Colonic mucosa (tissue), 4 donors: ENCODE measurements at regions not wholly inside any gene's neighbourhood (a gene's known extent, or its start where the extent isn't known, plus 50 kb on each side); places are given as distances from the start of the nearest gene placed in this dataset.

Experiments used
- DNase-seq: peaks from one replicate; pipeline ENCODE4 v3.0.0-alpha.2; 2020
- H3K27ac ChIP-seq: fragments of 200-600 bp; one replicate; pipeline ENCODE4 v1.8.0; 2021
- H3K27me3 ChIP-seq: fragments of 200-600 bp; one replicate; pipeline ENCODE4 v1.8.0; 2021
- H3K36me3 ChIP-seq: fragments of 200-600 bp; one replicate; pipeline ENCODE4 v1.8.0; 2021
- H3K4me1 ChIP-seq: fragments of 200-600 bp; one replicate; pipeline ENCODE4 v1.8.0; 2021; ENCODE audit warnings: mild to moderate bottlenecking
- H3K4me3 ChIP-seq: fragments of 200-600 bp; one replicate; pipeline ENCODE4 v1.8.0; 2021
- H3K9ac ChIP-seq, 2 donors: one replicate each; pipeline ENCODE4 v1.7.0; 2013; ENCODE audit warnings: control low read depth in 2 of 2, low read depth in 2 of 2, low read length in 2 of 2
- H3K9me3 ChIP-seq: fragments of 200-600 bp; one replicate; pipeline ENCODE4 v1.8.0; 2021
- intact Hi-C: fragments of 100-400 bp; cut with DNase I; formaldehyde crosslinking; loops from one replicate; pipeline ENCODE4 v1.14.1; 2022
- TF ChIP-seq, protein P1 (sequence below): fragments of 200-600 bp; IDR thresholded peaks from one replicate; pipeline ENCODE4 v1.8.0; 2022; ENCODE audit warnings: antibody characterized with exemption, mild to moderate bottlenecking
- donor health status: healthy.
- donor health status: DM: no; HTN: no; CAD: no.
- donor health status: DM: no; HTN: no; CAD: no.

GRCh38 chr2:198309673-198310280 is 505.4 kb downstream of the PLCL1 start:
- Histone ChIP-seq H3K9me3 (no peaks in the 10 kb centered on the region), H3K27me3 (no peaks in the 10 kb centered on the region), H3K4me3 (no peak overlapping the region), H3K27ac (no peak overlapping the region), H3K9ac (no peak overlapping the region), H3K36me3 (no peaks in the 10 kb centered on the region), H3K4me1 (peaks cover 4% of the 10 kb centered on the region)
- DNase-seq: peak; percentile 82
- TF ChIP-seq, protein P1, sequence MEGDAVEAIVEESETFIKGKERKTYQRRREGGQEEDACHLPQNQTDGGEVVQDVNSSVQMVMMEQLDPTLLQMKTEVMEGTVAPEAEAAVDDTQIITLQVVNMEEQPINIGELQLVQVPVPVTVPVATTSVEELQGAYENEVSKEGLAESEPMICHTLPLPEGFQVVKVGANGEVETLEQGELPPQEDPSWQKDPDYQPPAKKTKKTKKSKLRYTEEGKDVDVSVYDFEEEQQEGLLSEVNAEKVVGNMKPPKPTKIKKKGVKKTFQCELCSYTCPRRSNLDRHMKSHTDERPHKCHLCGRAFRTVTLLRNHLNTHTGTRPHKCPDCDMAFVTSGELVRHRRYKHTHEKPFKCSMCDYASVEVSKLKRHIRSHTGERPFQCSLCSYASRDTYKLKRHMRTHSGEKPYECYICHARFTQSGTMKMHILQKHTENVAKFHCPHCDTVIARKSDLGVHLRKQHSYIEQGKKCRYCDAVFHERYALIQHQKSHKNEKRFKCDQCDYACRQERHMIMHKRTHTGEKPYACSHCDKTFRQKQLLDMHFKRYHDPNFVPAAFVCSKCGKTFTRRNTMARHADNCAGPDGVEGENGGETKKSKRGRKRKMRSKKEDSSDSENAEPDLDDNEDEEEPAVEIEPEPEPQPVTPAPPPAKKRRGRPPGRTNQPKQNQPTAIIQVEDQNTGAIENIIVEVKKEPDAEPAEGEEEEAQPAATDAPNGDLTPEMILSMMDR: peak; percentile 74
- intact Hi-C loops: loop anchor here (5.0 kb wide), 1 partner anchor 1178 kb away; no protein-coding TSS in a partner anchor

DNA sequence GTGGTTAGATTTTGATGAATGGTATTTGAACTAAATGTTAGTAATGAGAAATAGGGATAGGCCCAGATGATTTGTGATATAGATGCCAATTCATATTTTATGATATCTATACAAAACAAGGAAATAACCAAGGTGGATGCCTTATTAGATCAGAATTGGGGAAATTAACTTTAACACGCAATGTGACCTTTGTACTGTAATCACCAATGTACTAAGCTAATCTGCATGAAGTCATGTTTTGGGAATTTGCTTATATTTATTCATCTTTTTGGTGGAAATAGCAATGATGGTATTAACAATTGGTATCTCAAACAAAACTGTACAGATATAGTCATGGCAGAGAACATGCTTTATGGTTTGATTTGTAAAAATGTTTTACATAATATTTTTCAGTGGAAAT is 504.7 kb downstream of the PLCL1 start:
- TF ChIP-seq, protein P1: no peak
- Histone ChIP-seq H3K4me1 (peaks cover 4% of the 10 kb centered on the region), H3K27me3 (no peaks in the 10 kb centered on the region), H3K36me3 (no peaks in the 10 kb centered on the region), H3K27ac (no peak overlapping the region), H3K9me3 (no peaks in the 10 kb centered on the region), H3K9ac (no peak overlapping the region), H3K4me3 (no peak overlapping the region)
- no peak for DNase-seq
- intact Hi-C loops: loop anchor here (5.0 kb wide), 1 partner anchor 1178 kb away; no protein-coding TSS in a partner anchor

DNA sequence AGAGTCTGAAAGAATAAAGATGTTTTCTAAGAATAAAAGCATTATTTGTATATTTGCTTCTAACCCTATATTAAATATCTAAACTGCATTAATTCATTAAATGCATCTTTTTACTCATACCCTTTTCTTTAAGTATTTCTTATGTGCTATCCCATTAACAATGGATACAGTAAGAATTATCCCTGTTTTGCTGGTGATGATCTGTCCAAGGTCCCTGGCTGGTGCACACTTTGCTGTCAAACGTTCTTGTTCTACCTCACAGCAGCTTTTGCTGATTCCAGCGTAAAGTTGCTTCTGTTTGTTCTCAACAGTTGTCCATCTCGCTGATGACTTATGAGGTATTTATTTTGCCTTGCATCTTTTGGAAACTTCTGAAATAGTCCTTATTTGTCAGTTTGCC is 504.0 kb downstream of the PLCL1 start:
- Histone ChIP-seq H3K4me1 (peaks cover 4% of the 10 kb centered on the region), H3K36me3 (no peaks in the 10 kb centered on the region), H3K27ac (no peak overlapping the region), H3K4me3 (no peak overlapping the region), H3K27me3 (no peaks in the 10 kb centered on the region), H3K9ac (no peak overlapping the region), H3K9me3 (no peaks in the 10 kb centered on the region)
- TF ChIP-seq, protein P1: no peak
- intact Hi-C loops: loop anchor here (5.0 kb wide), 1 partner anchor 1179 kb away; no protein-coding TSS in a partner anchor
- no peak for DNase-seq

DNA sequence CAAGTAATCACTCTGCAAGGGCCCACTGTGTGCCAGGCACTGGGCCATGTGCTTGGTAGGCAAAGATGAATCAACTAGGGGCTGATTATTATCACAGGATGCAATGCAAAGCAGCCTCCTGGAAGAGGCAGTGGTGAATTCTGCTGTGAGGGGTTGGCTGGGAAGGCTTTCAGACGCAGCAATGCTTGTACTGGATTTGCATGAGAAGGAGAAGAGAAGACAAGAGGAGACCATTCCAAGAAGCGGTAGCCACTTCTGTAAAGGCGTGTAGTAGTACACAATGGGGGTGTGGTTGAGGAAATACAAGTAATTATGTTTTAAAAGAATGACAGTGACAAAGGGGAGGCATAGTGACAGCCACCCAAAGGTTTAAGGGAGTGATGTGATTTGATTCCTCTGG is 502.7 kb downstream of the PLCL1 start:
- no peaks in the 10 kb centered on the region for H3K36me3 ChIP-seq
- no peaks in the 10 kb centered on the region for H3K27me3 ChIP-seq
- TF ChIP-seq, protein P1: no peak
- no peak overlapping the region for H3K9ac ChIP-seq
- H3K4me3 ChIP-seq: no peak overlapping the region
- no peak overlapping the region for H3K27ac ChIP-seq
- H3K9me3 ChIP-seq: no peaks in the 10 kb centered on the region
- intact Hi-C loops: loop anchor here (5.0 kb wide), 1 partner anchor 1180 kb away; no protein-coding TSS in a partner anchor
- peaks cover 4% of the 10 kb centered on the region for H3K4me1 ChIP-seq
- DNase-seq: no peak

GRCh38 chr2:198304859-198305258 is 500.5 kb downstream of the PLCL1 start:
- no peak overlapping the region for H3K9ac ChIP-seq
- H3K36me3 ChIP-seq: no peaks in the 10 kb centered on the region
- H3K4me1 ChIP-seq: peaks cover 4% of the 10 kb centered on the region
- TF ChIP-seq, protein P1: no peak
- H3K27ac ChIP-seq: no peak overlapping the region
- intact Hi-C loops: loop anchor here (5.0 kb wide), 1 partner anchor 1182 kb away; no protein-coding TSS in a partner anchor
- no peaks in the 10 kb centered on the region for H3K27me3 ChIP-seq
- no peak overlapping the region for H3K4me3 ChIP-seq
- H3K9me3 ChIP-seq: no peaks in the 10 kb centered on the region
- no peak for DNase-seq
